ENCODE measurements at regions not wholly inside any gene's neighbourhood (a gene's known extent, or its start where the extent isn't known, plus 50 kb on each side); places are given as distances from the start of the nearest gene placed in this dataset.

DNA sequence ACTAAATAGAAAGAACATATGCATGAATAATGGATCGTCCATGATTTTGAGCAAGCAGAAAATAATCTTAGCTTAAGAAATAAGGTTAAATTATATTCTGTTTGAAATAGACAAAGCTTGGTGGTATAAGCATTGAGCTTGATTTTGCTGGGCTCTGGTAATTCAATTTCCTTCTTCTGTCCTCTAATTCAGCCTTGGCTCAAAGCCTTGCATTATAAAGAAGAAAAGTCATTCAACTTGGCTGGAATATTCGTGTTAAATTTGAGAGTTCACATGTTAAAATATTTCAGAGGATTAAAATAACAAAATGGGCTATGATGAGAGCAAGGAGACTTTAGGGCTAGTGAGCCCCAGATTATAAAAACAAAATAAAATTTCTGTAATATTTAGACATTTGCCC, 415.4 kb upstream of the PCDH20 start:
- no CpG with 5 or more reads among the region's 2 CpGs for WGBS (ENCODE audit: extremely low coverage, insufficient read length, low lambda C conversion rate)

More for the DNA sequence above, 415.4 kb upstream of the PCDH20 start:
- no peak overlapping the region for H3T11ph ChIP-seq (ENCODE audit: low read length)
- peaks cover 3% of the 10 kb centered on the region; the same call in 1 of the 2 replicates for H3K4me1 ChIP-seq (ENCODE audit: insufficient read depth, low read length)
- H3K23me2 ChIP-seq (ENCODE audit: insufficient read length, low read depth, low read length, poor library complexity, severe bottlenecking) = no peaks in the 10 kb centered on the region
- no peak overlapping the region for H4K5ac ChIP-seq (ENCODE audit: insufficient read length, low read depth, low read length)
- Mint-ChIP-seq H3K9me3 (peaks cover 7 to 9% of the 10 kb centered on the region in 2 experiments; a peak in 3 of 5 replicates), H3K4me3 (no peak overlapping the region), H3K4me1 (peaks cover 2 to 6% of the 10 kb centered on the region in 2 experiments; a peak in 2 of 4 replicates), H3K36me3 (ENCODE audit: insufficient read depth in 1 of 3, low read depth in 3 of 3) (no peaks in the 10 kb centered on the region; a peak in 1 of 7 replicates), H3K27ac (peak overlapping the region in 1 of 3 experiments; percentile 77; a peak in 1 of 7 replicates), H3K27me3 (ENCODE audit: low read depth) (no peaks in the 10 kb centered on the region)
- no peak overlapping the region for H2BK12ac ChIP-seq (ENCODE audit: insufficient read length, low read depth, low read length)
- DNase-seq = no peak
- no peak overlapping the region for H2BK120ac ChIP-seq (ENCODE audit: low read depth, low read length, poor library complexity, severe bottlenecking)
- H2AFZ ChIP-seq (ENCODE audit: low read length) = no peak overlapping the region
- H4K20me1 ChIP-seq (ENCODE audit: control insufficient read depth, insufficient read depth, insufficient read length) = no peaks in the 10 kb centered on the region
- H3K56ac ChIP-seq (ENCODE audit: insufficient read length, low read depth, low read length) = no peak overlapping the region
- no peak overlapping the region for H3K9ac ChIP-seq (ENCODE audit: extremely low read depth, insufficient read length, low read length)
- no peak overlapping the region for H3K4me2 ChIP-seq (ENCODE audit: insufficient read depth, insufficient read length, low read length)
- H2BK5ac ChIP-seq (ENCODE audit: insufficient read length, low read length) = no peak overlapping the region
- peaks cover 2% of the 10 kb centered on the region; the same call in 1 of the 2 replicates for H3K79me2 ChIP-seq (ENCODE audit: insufficient read depth, low read length)
- no peak overlapping the region for H3K23ac ChIP-seq (ENCODE audit: insufficient read length, low read depth, low read length)
- H3K79me1 ChIP-seq (ENCODE audit: insufficient read depth, low read depth, low read length, poor library complexity, severe bottlenecking) = no peaks in the 10 kb centered on the region
- H2BK15ac ChIP-seq (ENCODE audit: low read depth, low read length) = no peak overlapping the region
- no peak overlapping the region for H3K18ac ChIP-seq (ENCODE audit: insufficient read length, low read depth, low read length)
- no peak overlapping the region for H2AK5ac ChIP-seq (ENCODE audit: insufficient read length, low read length)
- no peaks in the 10 kb centered on the region for H3K27me3 ChIP-seq (ENCODE audit: insufficient read depth, low read length)
- no peak overlapping the region for H3K27ac ChIP-seq (ENCODE audit: insufficient read length, low read depth, low read length)
- no peak overlapping the region for H4K8ac ChIP-seq (replicated peaks; ENCODE audit: insufficient read length, low read depth, low read length)
- H3K4ac ChIP-seq (ENCODE audit: low read depth, low read length) = no peak overlapping the region
- H3K14ac ChIP-seq (ENCODE audit: insufficient read depth, low read length) = no peak overlapping the region
- TF ChIP-seq, protein P1, sequence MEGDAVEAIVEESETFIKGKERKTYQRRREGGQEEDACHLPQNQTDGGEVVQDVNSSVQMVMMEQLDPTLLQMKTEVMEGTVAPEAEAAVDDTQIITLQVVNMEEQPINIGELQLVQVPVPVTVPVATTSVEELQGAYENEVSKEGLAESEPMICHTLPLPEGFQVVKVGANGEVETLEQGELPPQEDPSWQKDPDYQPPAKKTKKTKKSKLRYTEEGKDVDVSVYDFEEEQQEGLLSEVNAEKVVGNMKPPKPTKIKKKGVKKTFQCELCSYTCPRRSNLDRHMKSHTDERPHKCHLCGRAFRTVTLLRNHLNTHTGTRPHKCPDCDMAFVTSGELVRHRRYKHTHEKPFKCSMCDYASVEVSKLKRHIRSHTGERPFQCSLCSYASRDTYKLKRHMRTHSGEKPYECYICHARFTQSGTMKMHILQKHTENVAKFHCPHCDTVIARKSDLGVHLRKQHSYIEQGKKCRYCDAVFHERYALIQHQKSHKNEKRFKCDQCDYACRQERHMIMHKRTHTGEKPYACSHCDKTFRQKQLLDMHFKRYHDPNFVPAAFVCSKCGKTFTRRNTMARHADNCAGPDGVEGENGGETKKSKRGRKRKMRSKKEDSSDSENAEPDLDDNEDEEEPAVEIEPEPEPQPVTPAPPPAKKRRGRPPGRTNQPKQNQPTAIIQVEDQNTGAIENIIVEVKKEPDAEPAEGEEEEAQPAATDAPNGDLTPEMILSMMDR (conservative IDR thresholded peaks at IDR 0.05) = no peak
- H2BK20ac ChIP-seq (ENCODE audit: low read depth, low read length, poor library complexity, severe bottlenecking) = no peak overlapping the region
- H4K91ac ChIP-seq (ENCODE audit: insufficient read length, low read depth, low read length) = no peak overlapping the region
- H3K9me3 ChIP-seq (ENCODE audit: control insufficient read depth, low read depth, low read length) = no peaks in the 10 kb centered on the region
